ENCODE measurements at regions not wholly inside any gene's neighbourhood (a gene's known extent, or its start where the extent isn't known, plus 50 kb on each side); places are given as distances from the start of the nearest gene placed in this dataset.

DNA sequence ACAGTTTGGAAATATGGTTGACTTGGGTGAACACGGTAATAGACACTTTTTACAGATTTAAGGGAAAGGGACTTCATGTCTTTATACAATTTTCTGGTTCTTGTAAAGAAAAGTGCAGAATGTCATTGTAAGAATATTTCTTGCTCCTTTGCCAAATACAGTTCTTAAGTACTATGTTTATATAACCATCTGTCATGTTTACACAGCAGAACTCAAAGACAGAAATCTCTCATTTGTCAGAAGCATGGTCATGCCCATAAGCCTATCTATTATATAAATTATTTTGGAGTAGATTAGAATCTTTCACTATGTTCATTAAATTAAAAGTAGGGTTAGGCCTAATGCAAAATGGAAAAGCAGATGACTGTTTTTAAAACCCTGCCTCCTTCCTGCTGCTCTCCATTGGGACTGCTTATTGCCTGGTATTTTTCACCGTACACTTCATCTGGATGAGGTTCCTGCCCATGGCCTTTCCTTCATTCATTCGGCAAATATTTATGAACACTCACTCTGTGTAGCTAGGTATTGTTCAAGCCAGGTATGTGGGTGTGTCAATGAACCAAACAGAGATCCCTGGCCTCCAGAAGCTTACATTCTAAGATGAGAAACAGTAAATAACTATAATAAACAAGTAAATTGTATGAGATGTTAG lies 558.1 kb downstream of the NR2F1-AS1 start (continued):
- TF ChIP-seq, protein P1, sequence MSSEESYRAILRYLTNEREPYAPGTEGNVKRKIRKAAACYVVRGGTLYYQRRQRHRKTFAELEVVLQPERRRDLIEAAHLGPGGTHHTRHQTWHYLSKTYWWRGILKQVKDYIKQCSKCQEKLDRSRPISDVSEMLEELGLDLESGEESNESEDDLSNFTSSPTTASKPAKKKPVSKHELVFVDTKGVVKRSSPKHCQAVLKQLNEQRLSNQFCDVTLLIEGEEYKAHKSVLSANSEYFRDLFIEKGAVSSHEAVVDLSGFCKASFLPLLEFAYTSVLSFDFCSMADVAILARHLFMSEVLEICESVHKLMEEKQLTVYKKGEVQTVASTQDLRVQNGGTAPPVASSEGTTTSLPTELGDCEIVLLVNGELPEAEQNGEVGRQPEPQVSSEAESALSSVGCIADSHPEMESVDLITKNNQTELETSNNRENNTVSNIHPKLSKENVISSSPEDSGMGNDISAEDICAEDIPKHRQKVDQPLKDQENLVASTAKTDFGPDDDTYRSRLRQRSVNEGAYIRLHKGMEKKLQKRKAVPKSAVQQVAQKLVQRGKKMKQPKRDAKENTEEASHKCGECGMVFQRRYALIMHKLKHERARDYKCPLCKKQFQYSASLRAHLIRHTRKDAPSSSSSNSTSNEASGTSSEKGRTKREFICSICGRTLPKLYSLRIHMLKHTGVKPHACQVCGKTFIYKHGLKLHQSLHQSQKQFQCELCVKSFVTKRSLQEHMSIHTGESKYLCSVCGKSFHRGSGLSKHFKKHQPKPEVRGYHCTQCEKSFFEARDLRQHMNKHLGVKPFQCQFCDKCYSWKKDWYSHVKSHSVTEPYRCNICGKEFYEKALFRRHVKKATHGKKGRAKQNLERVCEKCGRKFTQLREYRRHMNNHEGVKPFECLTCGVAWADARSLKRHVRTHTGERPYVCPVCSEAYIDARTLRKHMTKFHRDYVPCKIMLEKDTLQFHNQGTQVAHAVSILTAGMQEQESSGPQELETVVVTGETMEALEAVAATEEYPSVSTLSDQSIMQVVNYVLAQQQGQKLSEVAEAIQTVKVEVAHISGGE (CRISPR knock-in tag; IDR thresholded peaks at IDR 0.05) = no peak
- TF ChIP-seq ZNF24 (IDR thresholded peaks at IDR 0.05) = no peak
- no peak for TF ChIP-seq ZNF217 (IDR thresholded peaks at IDR 0.05)
- TF ChIP-seq JUND (IDR thresholded peaks at IDR 0.05; ENCODE audit: low read depth, low read length) = no peak
- TF ChIP-seq MEF2B (IDR thresholded peaks at IDR 0.05; ENCODE audit: partially characterized antibody, poor library complexity, severe bottlenecking) = no peak
- TF ChIP-seq TCF7 (IDR thresholded peaks at IDR 0.05; ENCODE audit: borderline replicate concordance) = no peak
- TF ChIP-seq IKZF1 (conservative IDR thresholded peaks at IDR 0.05) = no peak
- no peak for TF ChIP-seq BHLHE40 (IDR thresholded peaks at IDR 0.05; ENCODE audit: borderline replicate concordance in 1 of 2, low read depth in 2 of 2, low read length in 1 of 2)
- TF ChIP-seq MXI1 (IDR thresholded peaks at IDR 0.05; ENCODE audit: low read depth, low read length) = no peak

GRCh38 chr5:93022211-93022610 lies 558.8 kb downstream of the NR2F1-AS1 start:
- intact Hi-C loops (cut with micrococcal nuclease; ENCODE audit: unreplicated experiment) = no loop called here
- no TSS peak for BruUV-seq (replicated peaks)
- in situ Hi-C loops (cut with MboI) = no loop called here
- Histone ChIP-seq H4K20me1 (ENCODE audit: control insufficient read depth, insufficient read depth) (no peaks in the 10 kb centered on the region), H3K27ac (ENCODE audit: control insufficient read depth, insufficient read depth) (no peak overlapping the region), H3K36me3 (ENCODE audit: control insufficient read depth in 2 of 2, insufficient read depth in 2 of 2, low read length in 1 of 2) (no peaks in the 10 kb centered on the region), H3K9me3 (replicated peaks; ENCODE audit: control insufficient read depth, insufficient read depth, low read length) (no peaks in the 10 kb centered on the region), H3K4me2 (ENCODE audit: control insufficient read depth, insufficient read depth) (no peak overlapping the region), H3K79me2 (ENCODE audit: control insufficient read depth, insufficient read depth, low read length) (no peaks in the 10 kb centered on the region), H3K9ac (ENCODE audit: control insufficient read depth, insufficient read depth, low read length) (no peak overlapping the region), H2AFZ (ENCODE audit: control insufficient read depth, low read depth, low read length) (no peak overlapping the region), H3K4me1 (ENCODE audit: control insufficient read depth, insufficient read depth, low read length) (no peaks in the 10 kb centered on the region), H3K27me3 (replicated peaks in 1 of 2; ENCODE audit: control insufficient read depth in 2 of 2, insufficient read depth in 2 of 2, low read length in 1 of 2) (no peaks in the 10 kb centered on the region), H3K4me3 (no peak overlapping the region)
- ChIA-PET SMC1A (ENCODE audit: uncharacterized antibody, unreplicated experiment) (no interaction called here), RAD21 (ENCODE audit: unreplicated experiment) (no interaction called here), POLR2A (interaction anchor here (0.6 kb wide), 1 partner anchor 1388 kb away, joined by 4 read pairs; no protein-coding TSS in a partner anchor), CTCF (no interaction called here)
- 0% methylated on average over 3 of the region's 3 CpGs for WGBS (ENCODE audit: insufficient coverage, insufficient replicate concordance, low lambda C conversion rate, missing lambda C conversion rate)
- DNase-seq (ENCODE audit: low read depth, low spot score) = no peak
- no peak for ATAC-seq
- TF ChIP-seq POLR2A (IDR thresholded peaks at IDR 0.05; ENCODE audit: low read depth, low read length) (no peak), MEF2B (IDR thresholded peaks at IDR 0.05; ENCODE audit: partially characterized antibody, poor library complexity, severe bottlenecking) (no peak), EZH2 (IDR thresholded peaks at IDR 0.05; ENCODE audit: borderline replicate concordance, control insufficient read depth, low read depth, low read length) (no peak), ZBED1 (IDR thresholded peaks at IDR 0.05; ENCODE audit: borderline replicate concordance) (no peak)
- TF ChIP-seq, protein P2, sequence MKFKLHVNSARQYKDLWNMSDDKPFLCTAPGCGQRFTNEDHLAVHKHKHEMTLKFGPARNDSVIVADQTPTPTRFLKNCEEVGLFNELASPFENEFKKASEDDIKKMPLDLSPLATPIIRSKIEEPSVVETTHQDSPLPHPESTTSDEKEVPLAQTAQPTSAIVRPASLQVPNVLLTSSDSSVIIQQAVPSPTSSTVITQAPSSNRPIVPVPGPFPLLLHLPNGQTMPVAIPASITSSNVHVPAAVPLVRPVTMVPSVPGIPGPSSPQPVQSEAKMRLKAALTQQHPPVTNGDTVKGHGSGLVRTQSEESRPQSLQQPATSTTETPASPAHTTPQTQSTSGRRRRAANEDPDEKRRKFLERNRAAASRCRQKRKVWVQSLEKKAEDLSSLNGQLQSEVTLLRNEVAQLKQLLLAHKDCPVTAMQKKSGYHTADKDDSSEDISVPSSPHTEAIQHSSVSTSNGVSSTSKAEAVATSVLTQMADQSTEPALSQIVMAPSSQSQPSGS (IDR thresholded peaks at IDR 0.05; ENCODE audit: low read length) = no peak
- FAIRE-seq = no peak

All from GM12878 (cell line).